Spinal cord (tissue), 9 donors: ENCODE measurements at regions not wholly inside any gene's neighbourhood (a gene's known extent, or its start where the extent isn't known, plus 50 kb on each side); places are given as distances from the start of the nearest gene placed in this dataset.

Experiments used
- DNase-seq, 6 donors: peaks; one replicate each; pipeline versions ENCODE4 v3.0.0 to v3.0.0-alpha.2; 2013 to 2015; ENCODE audit warnings: low spot score in 6 of 6, low read depth in 4 of 6
- H3K27ac ChIP-seq: one replicate; pipeline ENCODE4 v1.5.1; 2013; ENCODE audit warnings: low read depth, low read length, control low read depth
- H3K27me3 ChIP-seq: one replicate; pipeline ENCODE4 v1.6.1; 2013; ENCODE audit warnings: low read length; ENCODE audit not compliant: control insufficient read depth, insufficient read depth
- H3K36me3 ChIP-seq: one replicate; pipeline ENCODE4 v1.6.1; 2013; ENCODE audit warnings: low read length; ENCODE audit not compliant: control insufficient read depth, insufficient read depth
- H3K4me1 ChIP-seq: one replicate; pipeline ENCODE4 v1.6.1; 2013; ENCODE audit warnings: low read length; ENCODE audit not compliant: control insufficient read depth, insufficient read depth
- H3K4me3 ChIP-seq: one replicate; pipeline ENCODE4 v1.5.1; 2013; ENCODE audit warnings: low read depth, low read length, control low read depth
- H3K9me3 ChIP-seq: one replicate; pipeline ENCODE4 v1.6.1; 2013; ENCODE audit warnings: low read length; ENCODE audit not compliant: control insufficient read depth, insufficient read depth
- WGBS: methylation state at CpG from one replicate; pipeline ENCODE4 v1.1.5; 2013; ENCODE audit warnings: missing lambda C conversion rate; ENCODE audit not compliant: insufficient coverage; 5-methylcytosine and 5-hydroxymethylcytosine counted together
- donor health status: healthy.

GRCh38 chr2:160689441-160689840, 195.8 kb upstream of the RBMS1 start:
- no peaks in the 10 kb centered on the region for H3K4me1 ChIP-seq
- no peaks in the 10 kb centered on the region for H3K9me3 ChIP-seq
- DNase-seq, result no peak
- H3K27ac ChIP-seq, result no peak overlapping the region
- H3K4me3 ChIP-seq, result no peak overlapping the region
- no peaks in the 10 kb centered on the region for H3K36me3 ChIP-seq
- WGBS, result no CpG with 5 or more reads among the region's 1 CpG
- no peaks in the 10 kb centered on the region for H3K27me3 ChIP-seq

DNA sequence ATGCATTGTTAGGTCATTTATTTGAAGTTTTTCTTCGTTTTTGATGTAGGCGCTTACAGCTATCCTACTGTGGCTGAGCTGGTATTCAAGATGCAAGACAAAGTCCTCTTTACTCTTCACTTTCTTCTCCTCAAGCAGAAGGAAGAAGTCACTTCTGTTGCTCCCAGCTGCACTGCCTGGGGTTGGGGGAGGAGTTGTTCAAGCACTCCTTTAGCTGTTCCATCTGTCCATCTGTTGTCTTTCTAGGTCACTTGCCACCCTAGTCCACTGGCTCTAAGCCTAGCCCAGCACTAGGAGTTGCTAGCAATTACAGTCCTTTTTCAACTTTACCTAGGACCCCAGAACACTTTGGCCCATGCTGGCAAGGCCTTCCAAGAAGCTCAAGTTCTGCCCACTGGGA, 200.6 kb upstream of the RBMS1 start:
- no peaks in the 10 kb centered on the region for H3K4me1 ChIP-seq
- H3K27ac ChIP-seq, result no peak overlapping the region
- H3K4me3 ChIP-seq, result no peak overlapping the region
- no peak for DNase-seq
- WGBS, result no CpG with 5 or more reads among the region's 2 CpGs
- no peaks in the 10 kb centered on the region for H3K27me3 ChIP-seq
- H3K9me3 ChIP-seq, result no peaks in the 10 kb centered on the region
- no peaks in the 10 kb centered on the region for H3K36me3 ChIP-seq

GRCh38 chr2:160694631-160695030, 201.0 kb upstream of the RBMS1 start:
- Histone ChIP-seq H3K27me3 (no peaks in the 10 kb centered on the region), H3K9me3 (no peaks in the 10 kb centered on the region), H3K4me1 (no peaks in the 10 kb centered on the region), H3K27ac (no peak overlapping the region), H3K4me3 (no peak overlapping the region), H3K36me3 (no peaks in the 10 kb centered on the region)
- no CpG with 5 or more reads among the region's 2 CpGs for WGBS
- DNase-seq, result no peak

DNA sequence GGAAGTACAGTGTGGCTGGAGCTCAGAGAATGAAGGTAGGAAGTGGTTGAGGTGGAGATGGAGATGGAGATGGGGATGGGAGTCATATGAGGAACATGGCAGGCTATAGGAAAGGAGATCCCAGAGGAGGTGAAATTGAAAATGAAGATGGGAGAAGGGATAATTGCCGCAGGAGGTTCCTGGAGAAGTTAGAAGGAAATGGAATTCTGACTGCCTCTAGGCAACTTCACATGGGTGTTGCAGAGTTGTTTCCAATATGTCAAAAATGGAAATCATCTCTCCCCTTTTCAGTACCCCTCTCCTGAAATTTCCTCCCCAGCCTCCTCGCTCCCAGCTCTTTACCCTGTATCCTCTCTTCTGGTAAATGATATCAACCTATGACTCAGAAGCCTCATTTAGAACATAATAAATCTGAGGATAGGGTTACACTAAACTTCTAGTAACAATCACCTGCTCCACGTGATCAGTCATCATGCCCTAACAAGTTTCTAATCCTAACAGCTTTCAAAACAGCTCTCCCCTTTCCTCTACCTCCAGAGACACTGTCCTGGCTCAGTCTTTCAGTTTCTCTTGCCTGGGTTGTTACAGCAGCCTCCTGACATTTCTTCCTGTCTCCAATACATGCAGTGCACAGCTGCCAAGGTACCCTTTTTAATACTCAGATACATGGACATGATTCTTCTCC, 201.9 kb upstream of the RBMS1 start:
- no peak for DNase-seq
- no peaks in the 10 kb centered on the region for H3K9me3 ChIP-seq
- no peak overlapping the region for H3K27ac ChIP-seq
- H3K27me3 ChIP-seq, result no peaks in the 10 kb centered on the region
- no peaks in the 10 kb centered on the region for H3K4me1 ChIP-seq
- H3K4me3 ChIP-seq, result no peak overlapping the region
- H3K36me3 ChIP-seq, result no peaks in the 10 kb centered on the region
- 88% methylated on average over 1 of the region's 3 CpGs for WGBS

DNA sequence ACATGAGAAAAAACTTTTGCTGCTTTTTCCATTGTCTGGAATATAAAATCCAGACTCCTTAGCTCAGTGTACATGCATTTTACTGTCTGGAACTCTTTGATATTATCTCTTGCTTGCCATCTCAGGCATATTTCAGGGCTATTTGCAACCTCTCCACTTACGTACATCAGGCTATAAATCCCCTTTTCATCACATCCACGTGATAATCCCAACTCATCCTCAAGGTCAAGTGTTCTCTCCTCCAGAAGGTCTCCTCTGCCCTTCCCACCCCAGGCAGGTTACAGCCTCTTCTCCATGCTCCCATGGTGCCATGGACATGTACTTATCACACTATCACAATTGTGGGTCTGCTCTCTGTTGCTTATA, 202.5 kb upstream of the RBMS1 start:
- 88% methylated on average over 2 of the region's 2 CpGs for WGBS
- Histone ChIP-seq H3K4me3 (no peak overlapping the region), H3K36me3 (no peaks in the 10 kb centered on the region), H3K4me1 (no peaks in the 10 kb centered on the region), H3K9me3 (no peaks in the 10 kb centered on the region), H3K27me3 (no peaks in the 10 kb centered on the region), H3K27ac (no peak overlapping the region)
- DNase-seq, result no peak

DNA sequence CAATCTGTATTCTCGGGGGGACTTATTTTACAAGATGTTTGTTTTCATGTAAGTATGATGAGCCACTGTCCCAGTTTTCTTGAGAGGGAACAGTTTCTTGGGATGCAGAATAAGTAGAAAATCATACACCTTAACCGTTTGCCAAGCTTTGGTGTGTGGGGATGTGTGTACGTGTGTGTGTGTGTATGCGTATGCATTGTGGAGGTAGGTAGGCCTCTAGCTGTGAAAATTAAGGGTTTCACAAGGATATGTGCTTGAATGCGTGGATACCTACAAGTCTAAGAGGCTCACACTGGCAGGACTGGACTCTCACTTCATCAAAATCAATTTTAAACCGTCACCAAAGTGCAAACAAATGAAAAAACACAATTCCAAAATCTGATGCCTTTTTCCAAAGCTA, 204.2 kb upstream of the RBMS1 start:
- no peak for DNase-seq
- Histone ChIP-seq H3K9me3 (no peaks in the 10 kb centered on the region), H3K27me3 (no peaks in the 10 kb centered on the region), H3K36me3 (no peaks in the 10 kb centered on the region), H3K4me1 (no peaks in the 10 kb centered on the region), H3K4me3 (no peak overlapping the region), H3K27ac (no peak overlapping the region)
- WGBS, result 92% methylated on average over 2 of the region's 6 CpGs

DNA sequence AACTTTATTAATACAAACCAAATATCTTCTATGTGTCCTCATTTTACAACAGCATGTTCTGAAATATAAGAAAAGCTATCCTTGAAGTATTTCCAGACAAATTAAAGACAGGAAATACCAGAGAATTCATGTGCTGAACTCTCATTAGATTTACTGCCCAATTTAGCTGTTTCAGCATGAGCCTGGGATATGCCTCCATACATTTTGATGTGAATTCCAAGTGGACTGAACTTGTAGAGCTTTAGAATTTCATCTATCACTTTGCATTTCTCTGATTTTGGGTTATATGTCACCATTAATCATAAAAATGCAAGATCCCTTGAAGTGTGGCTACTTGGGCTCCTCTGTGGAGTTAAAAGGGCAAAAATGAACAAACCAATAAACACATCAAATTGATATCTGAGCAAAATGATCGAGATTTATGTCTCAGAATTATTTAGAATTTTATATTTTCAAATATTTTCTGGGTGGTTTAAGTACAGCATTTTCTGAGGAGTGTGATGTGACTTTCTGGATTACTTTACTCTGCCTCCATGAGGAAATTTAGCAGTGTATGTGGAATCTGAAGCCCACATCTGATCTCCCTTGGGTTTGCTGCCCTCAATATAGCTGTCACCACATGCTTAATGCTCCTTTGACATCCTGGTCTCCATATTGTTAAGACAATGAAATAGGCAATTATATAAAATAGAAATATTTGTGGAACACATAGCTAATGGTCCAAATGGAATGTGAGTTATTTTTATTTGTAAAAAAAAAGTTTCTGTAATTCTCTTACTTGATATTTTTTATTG, 206.6 kb upstream of the RBMS1 start:
- no peaks in the 10 kb centered on the region for H3K36me3 ChIP-seq
- H3K27ac ChIP-seq, result no peak overlapping the region
- no peaks in the 10 kb centered on the region for H3K9me3 ChIP-seq
- no peak overlapping the region for H3K4me3 ChIP-seq
- no CpG with 5 or more reads among the region's 1 CpG for WGBS
- no peak for DNase-seq
- no peaks in the 10 kb centered on the region for H3K27me3 ChIP-seq
- H3K4me1 ChIP-seq, result no peaks in the 10 kb centered on the region

- WGBS, result no CpG with 5 or more reads among the region's 3 CpGs
- DNase-seq, result no peak
- H3K4me1 ChIP-seq, result no peaks in the 10 kb centered on the region
- H3K27me3 ChIP-seq, result no peaks in the 10 kb centered on the region
- no peaks in the 10 kb centered on the region for H3K36me3 ChIP-seq
- H3K4me3 ChIP-seq, result no peak overlapping the region
- H3K9me3 ChIP-seq, result no peaks in the 10 kb centered on the region
- H3K27ac ChIP-seq, result no peak overlapping the region
Measured at GRCh38 chr2:160701822-160702221, 208.2 kb upstream of the RBMS1 start.

DNA sequence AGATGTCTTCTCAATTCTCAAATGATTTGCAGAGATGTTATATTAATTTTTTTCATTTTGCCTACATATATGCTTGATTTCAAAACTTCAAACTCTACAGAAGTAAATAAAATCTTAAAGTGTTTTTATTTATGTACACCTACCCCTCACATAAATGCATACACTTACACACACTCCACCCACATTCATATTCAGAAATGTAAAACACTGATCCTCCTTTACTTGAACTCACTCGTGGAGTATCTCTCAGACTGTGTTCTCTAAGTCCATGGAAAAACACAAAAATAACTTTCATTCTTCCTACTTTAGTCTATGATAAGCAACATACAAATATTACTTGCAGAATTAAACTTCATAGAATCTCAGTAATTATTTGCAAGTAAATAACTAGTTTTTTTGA, 209.1 kb upstream of the RBMS1 start:
- DNase-seq, result no peak
- no peak overlapping the region for H3K4me3 ChIP-seq
- no peaks in the 10 kb centered on the region for H3K9me3 ChIP-seq
- H3K36me3 ChIP-seq, result no peaks in the 10 kb centered on the region
- no peak overlapping the region for H3K27ac ChIP-seq
- no peaks in the 10 kb centered on the region for H3K4me1 ChIP-seq
- 100% methylated on average over 1 of the region's 1 CpG for WGBS
- no peaks in the 10 kb centered on the region for H3K27me3 ChIP-seq
